ENCODE measurements at regions not wholly inside any gene's neighbourhood (a gene's known extent, or its start where the extent isn't known, plus 50 kb on each side); places are given as distances from the start of the nearest gene placed in this dataset.

- TF ChIP-seq, protein P1, sequence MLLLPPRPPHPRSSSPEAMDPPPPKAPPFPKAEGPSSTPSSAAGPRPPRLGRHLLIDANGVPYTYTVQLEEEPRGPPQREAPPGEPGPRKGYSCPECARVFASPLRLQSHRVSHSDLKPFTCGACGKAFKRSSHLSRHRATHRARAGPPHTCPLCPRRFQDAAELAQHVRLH (tag by site-specific recombination; IDR thresholded peaks at IDR 0.05), result no peak
- TF ChIP-seq SCRT2 (tag by site-specific recombination; IDR thresholded peaks at IDR 0.05) (no peak), ZBTB21 (tag by site-specific recombination; IDR thresholded peaks at IDR 0.05) (no peak), ZNF549 (tag by site-specific recombination; IDR thresholded peaks at IDR 0.05) (no peak), SP7 (tag by site-specific recombination; IDR thresholded peaks at IDR 0.05) (no peak), ZNF843 (tag by site-specific recombination; IDR thresholded peaks at IDR 0.05) (no peak), KLF7 (tag by site-specific recombination; IDR thresholded peaks at IDR 0.05; ENCODE audit: borderline replicate concordance) (no peak), ZBTB10 (tag by site-specific recombination; IDR thresholded peaks at IDR 0.05) (no peak)
Measured at GRCh38 chr5:72653586-72653985, 146.4 kb upstream of the ZNF366 start (continued).

DNA sequence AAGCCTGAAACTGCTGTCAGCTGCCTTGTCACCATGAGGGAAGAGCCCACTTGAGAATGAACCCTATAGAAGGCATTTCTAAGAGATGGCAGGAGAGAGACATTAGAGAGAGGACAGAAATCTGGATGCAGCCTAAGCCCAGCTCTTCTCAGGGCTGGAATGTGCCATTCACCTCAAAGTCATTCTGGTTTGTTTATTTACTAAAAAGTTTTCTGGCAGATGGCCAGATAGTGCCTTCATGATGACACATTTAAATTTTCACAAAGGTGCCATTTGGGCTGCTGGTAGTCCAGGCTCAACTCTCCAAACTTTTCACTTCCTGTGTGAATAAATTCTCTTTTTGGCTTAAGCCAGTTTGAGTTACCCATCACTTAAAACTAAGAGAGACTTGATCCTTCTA is 144.6 kb upstream of the ZNF366 start:
- POLR2A ChIA-PET, result no interaction called here
- H3K9me3 ChIP-seq (ENCODE audit: control insufficient read depth, insufficient read depth, low read depth, low read length), result no peaks in the 10 kb centered on the region
- TF ChIP-seq ZNF184 (tag by site-specific recombination; IDR thresholded peaks at IDR 0.05) (0 out of 2 replicates have a peak, but pooled peaks have one; percentile 45), PRDM10 (tag by site-specific recombination; IDR thresholded peaks at IDR 0.05) (peak; percentile 70), GLIS1 (tag by site-specific recombination; IDR thresholded peaks at IDR 0.05) (no peak), ZNF596 (tag by site-specific recombination; IDR thresholded peaks at IDR 0.05) (peak; percentile 34; the same call in 1 of the 2 replicates)
- H3K4me1 ChIP-seq (ENCODE audit: control insufficient read depth, insufficient read depth, low read length), result peaks cover 16% of the 10 kb centered on the region
- no peak overlapping the region for H3K27ac ChIP-seq (ENCODE audit: extremely low read depth, low read depth, low read length)
- H3K4me3 ChIP-seq (ENCODE audit: low read depth, low read length), result no peak overlapping the region
- no peaks in the 10 kb centered on the region for H3K36me3 ChIP-seq (ENCODE audit: control insufficient read depth in 2 of 2, insufficient read depth in 1 of 2, low read length in 2 of 2)
- CTCF ChIA-PET, result no interaction called here

- Histone ChIP-seq H3K36me3 (ENCODE audit: control insufficient read depth in 2 of 2, insufficient read depth in 1 of 2, low read length in 2 of 2) (no peaks in the 10 kb centered on the region), H3K9me3 (ENCODE audit: control insufficient read depth, insufficient read depth, low read depth, low read length) (no peaks in the 10 kb centered on the region), H3K4me1 (ENCODE audit: control insufficient read depth, insufficient read depth, low read length) (peaks cover 16% of the 10 kb centered on the region), H3K4me3 (ENCODE audit: low read depth, low read length) (no peak overlapping the region), H3K27ac (ENCODE audit: extremely low read depth, low read depth, low read length) (no peak overlapping the region)
- POLR2A ChIA-PET, result no interaction called here
- CTCF ChIA-PET, result no interaction called here
- TF ChIP-seq, protein P2, sequence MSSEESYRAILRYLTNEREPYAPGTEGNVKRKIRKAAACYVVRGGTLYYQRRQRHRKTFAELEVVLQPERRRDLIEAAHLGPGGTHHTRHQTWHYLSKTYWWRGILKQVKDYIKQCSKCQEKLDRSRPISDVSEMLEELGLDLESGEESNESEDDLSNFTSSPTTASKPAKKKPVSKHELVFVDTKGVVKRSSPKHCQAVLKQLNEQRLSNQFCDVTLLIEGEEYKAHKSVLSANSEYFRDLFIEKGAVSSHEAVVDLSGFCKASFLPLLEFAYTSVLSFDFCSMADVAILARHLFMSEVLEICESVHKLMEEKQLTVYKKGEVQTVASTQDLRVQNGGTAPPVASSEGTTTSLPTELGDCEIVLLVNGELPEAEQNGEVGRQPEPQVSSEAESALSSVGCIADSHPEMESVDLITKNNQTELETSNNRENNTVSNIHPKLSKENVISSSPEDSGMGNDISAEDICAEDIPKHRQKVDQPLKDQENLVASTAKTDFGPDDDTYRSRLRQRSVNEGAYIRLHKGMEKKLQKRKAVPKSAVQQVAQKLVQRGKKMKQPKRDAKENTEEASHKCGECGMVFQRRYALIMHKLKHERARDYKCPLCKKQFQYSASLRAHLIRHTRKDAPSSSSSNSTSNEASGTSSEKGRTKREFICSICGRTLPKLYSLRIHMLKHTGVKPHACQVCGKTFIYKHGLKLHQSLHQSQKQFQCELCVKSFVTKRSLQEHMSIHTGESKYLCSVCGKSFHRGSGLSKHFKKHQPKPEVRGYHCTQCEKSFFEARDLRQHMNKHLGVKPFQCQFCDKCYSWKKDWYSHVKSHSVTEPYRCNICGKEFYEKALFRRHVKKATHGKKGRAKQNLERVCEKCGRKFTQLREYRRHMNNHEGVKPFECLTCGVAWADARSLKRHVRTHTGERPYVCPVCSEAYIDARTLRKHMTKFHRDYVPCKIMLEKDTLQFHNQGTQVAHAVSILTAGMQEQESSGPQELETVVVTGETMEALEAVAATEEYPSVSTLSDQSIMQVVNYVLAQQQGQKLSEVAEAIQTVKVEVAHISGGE (tag by site-specific recombination; conservative IDR thresholded peaks at IDR 0.05; ENCODE audit: low read depth), result no peak
- no peak for TF ChIP-seq ZEB2 (tag by site-specific recombination; IDR thresholded peaks at IDR 0.05)
- no peak for TF ChIP-seq GLIS2 (tag by site-specific recombination; IDR thresholded peaks at IDR 0.05)
- TF ChIP-seq ZNF514 (tag by site-specific recombination; IDR thresholded peaks at IDR 0.05), result no peak
- TF ChIP-seq TCF7L2 (IDR thresholded peaks at IDR 0.05; ENCODE audit: borderline replicate concordance, low read depth, low read length), result no peak
- TF ChIP-seq ZNF596 (tag by site-specific recombination; IDR thresholded peaks at IDR 0.05), result no peak
- no peak for TF ChIP-seq ZNF354C (tag by site-specific recombination; IDR thresholded peaks at IDR 0.05; ENCODE audit: borderline replicate concordance, low read depth)
- no peak for TF ChIP-seq SP2 (tag by site-specific recombination; IDR thresholded peaks at IDR 0.05)
- TF ChIP-seq ZNF843 (tag by site-specific recombination; IDR thresholded peaks at IDR 0.05), result no peak
- no peak for TF ChIP-seq ZNF692 (tag by site-specific recombination; IDR thresholded peaks at IDR 0.05)
- TF ChIP-seq ZNF239 (tag by site-specific recombination; IDR thresholded peaks at IDR 0.05), result no peak
- TF ChIP-seq ZFP37 (tag by site-specific recombination; IDR thresholded peaks at IDR 0.05), result no peak
Measured at GRCh38 chr5:72651109-72651508, 143.9 kb upstream of the ZNF366 start.

All from HEK293 (cell line).